H9 (cell line): ENCODE measurements at regions not wholly inside any gene's neighbourhood (a gene's known extent, or its start where the extent isn't known, plus 50 kb on each side); places are given as distances from the start of the nearest gene placed in this dataset.

ENCODE experiments used
- DNase-seq: peaks from one replicate; pipeline ENCODE4 v3.0.0-alpha.2; 2017
- H2AFZ ChIP-seq: one replicate; pipeline ENCODE4 v1.6.1; 2013; ENCODE audit warnings: mild to moderate bottlenecking, low read length, control low read depth, moderate library complexity
- H2AK5ac ChIP-seq: 2 replicates; pipeline ENCODE4 v1.6.1; 2013; ENCODE audit warnings: low read length, control low read depth, mixed read lengths; ENCODE audit not compliant: insufficient read length
- H2BK120ac ChIP-seq: one replicate; pipeline ENCODE4 v1.6.1; 2013; ENCODE audit warnings: low read depth, mild to moderate bottlenecking, low read length, control low read depth, inconsistent platforms; ENCODE audit not compliant: poor library complexity, severe bottlenecking
- H2BK12ac ChIP-seq: 2 replicates; pipeline ENCODE4 v1.6.1; 2013; ENCODE audit warnings: low read length, control low read depth, mixed read lengths, low read depth; ENCODE audit not compliant: insufficient read length
- H2BK15ac ChIP-seq: 2 replicates; pipeline ENCODE4 v1.6.1; 2013; ENCODE audit warnings: low read depth, low read length, control low read depth
- H2BK20ac ChIP-seq: one replicate; pipeline ENCODE4 v1.6.1; 2013; ENCODE audit warnings: low read depth, mild to moderate bottlenecking, low read length, control low read depth, inconsistent platforms; ENCODE audit not compliant: poor library complexity, severe bottlenecking
- H2BK5ac ChIP-seq: 2 replicates; pipeline ENCODE4 v1.6.1; 2013; ENCODE audit warnings: low read length, control low read depth, mixed read lengths; ENCODE audit not compliant: insufficient read length
- H3K14ac ChIP-seq: 2 replicates; pipeline ENCODE4 v1.6.1; 2013; ENCODE audit warnings: low read length, control low read depth; ENCODE audit not compliant: insufficient read depth
- H3K18ac ChIP-seq: 2 replicates; pipeline ENCODE4 v1.6.1; 2013; ENCODE audit warnings: low read depth, mild to moderate bottlenecking, mixed read lengths, low read length, control low read depth; ENCODE audit not compliant: insufficient read length
- H3K23ac ChIP-seq: 2 replicates; pipeline ENCODE4 v1.6.1; 2013; ENCODE audit warnings: low read length, control low read depth, mixed read lengths, low read depth; ENCODE audit not compliant: insufficient read length
- H3K23me2 ChIP-seq: 2 replicates; pipeline ENCODE4 v1.6.1; 2013; ENCODE audit warnings: low read depth, mild to moderate bottlenecking, mixed read lengths, low read length, control low read depth; ENCODE audit not compliant: insufficient read length, poor library complexity, severe bottlenecking
- H3K27ac ChIP-seq: 2 replicates; pipeline ENCODE4 v1.5.1; 2013; ENCODE audit warnings: low read length, control low read depth, mixed read lengths, low read depth; ENCODE audit not compliant: insufficient read length
- H3K27me3 ChIP-seq: 2 replicates; pipeline ENCODE4 v1.6.1; 2013; ENCODE audit warnings: low read length, control low read depth, inconsistent platforms; ENCODE audit not compliant: insufficient read depth
- H3K4ac ChIP-seq: 2 replicates; pipeline ENCODE4 v1.6.1; 2013; ENCODE audit warnings: low read depth, mild to moderate bottlenecking, control low read depth, inconsistent platforms, low read length, moderate library complexity
- H3K4me1 ChIP-seq: 2 replicates; pipeline ENCODE4 v1.6.1; 2013; ENCODE audit warnings: low read length, control low read depth, inconsistent platforms; ENCODE audit not compliant: insufficient read depth
- H3K4me2 ChIP-seq: 2 replicates; pipeline ENCODE4 v1.6.1; 2013; ENCODE audit warnings: low read length, control low read depth, mixed read lengths; ENCODE audit not compliant: insufficient read length, insufficient read depth
- H3K56ac ChIP-seq: 2 replicates; pipeline ENCODE4 v1.6.1; 2013; ENCODE audit warnings: low read depth, mild to moderate bottlenecking, mixed read lengths, low read length, control low read depth; ENCODE audit not compliant: insufficient read length
- H3K79me1 ChIP-seq: 2 replicates; pipeline ENCODE4 v1.6.1; 2013; ENCODE audit warnings: low read depth, mild to moderate bottlenecking, moderate library complexity, low read length, control low read depth, inconsistent platforms; ENCODE audit not compliant: insufficient read depth, poor library complexity, severe bottlenecking
- H3K79me2 ChIP-seq: 2 replicates; pipeline ENCODE4 v1.6.1; 2013; ENCODE audit warnings: low read length, control low read depth, inconsistent platforms; ENCODE audit not compliant: insufficient read depth
- H3K9ac ChIP-seq: 2 replicates; pipeline ENCODE4 v1.6.1; 2013; ENCODE audit warnings: low read length, control low read depth, mixed read lengths; ENCODE audit not compliant: insufficient read length; ENCODE audit errors: extremely low read depth
- H3K9me3 ChIP-seq: one replicate; pipeline ENCODE4 v1.6.1; 2013; ENCODE audit warnings: low read depth, low read length, inconsistent platforms; ENCODE audit not compliant: control insufficient read depth
- H3T11ph ChIP-seq: one replicate; pipeline ENCODE4 v1.6.1; 2013; ENCODE audit warnings: mild to moderate bottlenecking, low read length, control low read depth, inconsistent platforms
- H4K20me1 ChIP-seq: one replicate; pipeline ENCODE4 v1.6.1; 2013; ENCODE audit not compliant: control insufficient read depth, insufficient read length, insufficient read depth
- H4K5ac ChIP-seq: 2 replicates; pipeline ENCODE4 v1.6.1; 2013; ENCODE audit warnings: low read depth, mild to moderate bottlenecking, mixed read lengths, low read length, control low read depth; ENCODE audit not compliant: insufficient read length
- H4K8ac ChIP-seq: replicated peaks from 2 replicates; pipeline ENCODE4 v1.6.1; 2013; ENCODE audit warnings: low read length, control low read depth, mixed read lengths, low read depth; ENCODE audit not compliant: insufficient read length
- H4K91ac ChIP-seq: 2 replicates; pipeline ENCODE4 v1.6.1; 2013; ENCODE audit warnings: low read depth, mild to moderate bottlenecking, moderate library complexity, mixed read lengths, low read length, control low read depth; ENCODE audit not compliant: insufficient read length
- H3K27ac Mint-ChIP-seq, 3 experiments: 2 replicates in 2 of 3; 3 replicates in 1 of 3; pipeline ENCODE4 v1.8.0; 2020 to 2021; ENCODE audit warnings: mixed read lengths in 3 of 3, mild to moderate bottlenecking in 1 of 3, moderate library complexity in 1 of 3
- H3K27me3 Mint-ChIP-seq: 2 replicates; pipeline ENCODE4 v1.8.0; 2021; ENCODE audit warnings: low read depth, mild to moderate bottlenecking, moderate library complexity, mixed read lengths
- H3K36me3 Mint-ChIP-seq, 3 experiments: 2 replicates in 2 of 3; 3 replicates in 1 of 3; pipeline ENCODE4 v1.8.0; 2020 to 2021; ENCODE audit warnings: low read depth in 3 of 3, mixed read lengths in 3 of 3; ENCODE audit not compliant: insufficient read depth in 1 of 3
- H3K4me1 Mint-ChIP-seq, 2 experiments: 2 replicates each; pipeline ENCODE4 v1.8.0; 2020; ENCODE audit warnings: mixed read lengths in 2 of 2
- H3K4me3 Mint-ChIP-seq, 2 experiments: 2 replicates in 1 of 2; 3 replicates in 1 of 2; pipeline ENCODE4 v1.8.0; 2020 to 2021; ENCODE audit warnings: mild to moderate bottlenecking in 2 of 2, mixed read lengths in 2 of 2, moderate library complexity in 1 of 2
- H3K9me3 Mint-ChIP-seq, 2 experiments: 2 replicates in 1 of 2; 3 replicates in 1 of 2; pipeline ENCODE4 v1.8.0; 2020; ENCODE audit warnings: mild to moderate bottlenecking in 2 of 2, mixed read lengths in 2 of 2, moderate library complexity in 1 of 2
- CTCF ChIP-seq: fragments of 200-600 bp; sonication (generic); conservative IDR thresholded peaks from 3 replicates; pipeline ENCODE4 v1.8.0; 2021; ENCODE audit warnings: antibody characterized with exemption, mild to moderate bottlenecking
- WGBS: extraction: QIAGEN DNeasy Blood & Tissue Kit; methylation state at CpG from one replicate; pipeline ENCODE4 v1.1.7; 2013; ENCODE audit warnings: missing lambda C conversion rate, low lambda C conversion rate, mixed read lengths; ENCODE audit not compliant: insufficient read length; ENCODE audit errors: extremely low coverage; 5-methylcytosine and 5-hydroxymethylcytosine counted together

DNA sequence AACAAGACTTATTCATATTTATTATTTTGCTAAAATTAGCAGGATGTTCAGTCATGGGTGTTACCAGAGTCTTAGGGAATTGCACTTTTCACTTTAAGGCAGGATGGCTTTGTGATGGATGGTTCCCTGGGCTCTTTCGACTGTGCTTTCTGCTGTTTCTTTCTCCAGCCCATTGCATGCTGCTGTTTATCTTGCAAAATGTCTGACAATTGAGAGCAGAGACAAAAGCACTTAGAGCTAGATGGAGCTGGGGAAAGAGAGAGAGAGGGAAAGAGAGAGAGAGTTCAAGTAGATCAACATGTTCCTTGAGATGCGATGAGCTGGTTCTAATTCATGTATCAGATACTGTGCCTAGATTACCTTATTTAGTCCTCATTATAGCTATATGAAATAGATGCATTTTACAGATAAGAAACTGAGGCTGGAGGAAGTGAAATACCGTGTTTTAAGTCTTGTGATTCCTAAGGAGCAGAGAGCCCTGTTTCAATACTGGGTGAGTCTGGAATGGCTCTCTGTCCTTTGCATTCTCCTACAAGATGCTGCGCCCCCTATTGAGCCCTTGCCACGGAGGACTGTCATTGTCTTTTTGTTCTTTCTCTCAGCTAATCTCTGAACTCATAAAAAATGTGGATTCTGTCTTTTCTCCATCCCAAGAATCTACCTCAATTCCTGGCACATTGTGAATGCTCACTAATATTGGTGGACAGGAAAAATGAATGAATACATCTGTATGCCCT, 227.9 kb downstream of the ALG10B start:
- H3K79me1 ChIP-seq, result no peaks in the 10 kb centered on the region

More for the DNA sequence above, 227.9 kb downstream of the ALG10B start:
- peaks cover 30 to 36% of the 10 kb centered on the region in 2 experiments for H3K4me1 Mint-ChIP-seq
- no peak overlapping the region for H4K5ac ChIP-seq
- H2BK12ac ChIP-seq, result no peak overlapping the region
- H4K20me1 ChIP-seq, result no peaks in the 10 kb centered on the region
- no peak overlapping the region for H3K56ac ChIP-seq
- no peak overlapping the region for H2BK5ac ChIP-seq
- 0 out of 2 replicates have a peak, but pooled peaks cover 3% of the 10 kb centered on the region for H3K4me1 ChIP-seq
- no peak overlapping the region for H3T11ph ChIP-seq
- no peak overlapping the region for H4K8ac ChIP-seq
- no peak overlapping the region for H3K27ac ChIP-seq
- no peak overlapping the region for H3K4ac ChIP-seq
- no peak overlapping the region for H3K18ac ChIP-seq
- H2AFZ ChIP-seq, result peak overlapping the region; percentile 56
- H3K4me2 ChIP-seq, result no peak overlapping the region
- H2BK20ac ChIP-seq, result no peak overlapping the region
- no peak overlapping the region for H4K91ac ChIP-seq
- peaks cover 0 to 15% (median 6%) of the 10 kb centered on the region in 3 experiments; a peak in 5 of 7 replicates for H3K36me3 Mint-ChIP-seq
- H3K79me2 ChIP-seq, result no peaks in the 10 kb centered on the region
- H3K14ac ChIP-seq, result no peak overlapping the region
- H3K27ac Mint-ChIP-seq, result peak overlapping the region; percentile 73 to 92 (median 76)
- H2BK120ac ChIP-seq, result no peak overlapping the region
- peak overlapping the region; percentile 18 to 21; a peak in 2 of 5 replicates for H3K4me3 Mint-ChIP-seq
- H3K9me3 Mint-ChIP-seq, result peaks cover 0 to 12% of the 10 kb centered on the region in 2 experiments; a peak in 3 of 5 replicates
- no peak overlapping the region for H2AK5ac ChIP-seq
- no peak overlapping the region for H3K23ac ChIP-seq
- H3K27me3 Mint-ChIP-seq, result no peaks in the 10 kb centered on the region
- H3K27me3 ChIP-seq, result no peaks in the 10 kb centered on the region
- TF ChIP-seq CTCF, result peak; percentile 73
- H3K9ac ChIP-seq, result no peak overlapping the region
- H3K23me2 ChIP-seq, result no peaks in the 10 kb centered on the region
- no CpG with 5 or more reads among the region's 5 CpGs for WGBS
- peak; percentile 59 for DNase-seq
- no peaks in the 10 kb centered on the region for H3K9me3 ChIP-seq
- H2BK15ac ChIP-seq, result no peak overlapping the region
